ENCODE measurements at regions not wholly inside any gene's neighbourhood (a gene's known extent, or its start where the extent isn't known, plus 50 kb on each side); places are given as distances from the start of the nearest gene placed in this dataset.

GRCh38 chrY:15688531-15688930 is 1164.2 kb downstream of the NLGN4Y start:
- Histone ChIP-seq H4K91ac (ENCODE audit: low read depth, low read length) (no peak overlapping the region), H4K8ac (ENCODE audit: low read depth, low read length) (no peak overlapping the region), H2AK5ac (ENCODE audit: low read length) (no peak overlapping the region), H3K79me1 (ENCODE audit: low read length) (no peaks in the 10 kb centered on the region), H3K4me1 (ENCODE audit: control insufficient read depth in 1 of 2, insufficient read depth in 2 of 2, low read length in 2 of 2) (no peaks in the 10 kb centered on the region), H3K27me3 (ENCODE audit: insufficient read depth, low read length) (no peaks in the 10 kb centered on the region), H3K27ac (ENCODE audit: low read depth, low read length) (no peak overlapping the region), H2BK12ac (ENCODE audit: low read length) (no peak overlapping the region), H2BK120ac (ENCODE audit: insufficient read depth, low read length, poor library complexity) (no peak overlapping the region), H3K18ac (ENCODE audit: low read length) (no peak overlapping the region), H3K9ac (ENCODE audit: low read length) (no peak overlapping the region), H3K79me2 (ENCODE audit: control insufficient read depth, insufficient read depth, low read length, poor library complexity) (no peaks in the 10 kb centered on the region), H2AFZ (ENCODE audit: insufficient read depth, low read length, poor library complexity) (no peak overlapping the region), H3K4me2 (ENCODE audit: low read length) (no peak overlapping the region), H2BK5ac (ENCODE audit: low read depth, low read length, poor library complexity) (no peak overlapping the region), H3K4ac (ENCODE audit: low read depth, low read length) (no peak overlapping the region), H3K4me3 (ENCODE audit: low read depth, low read length) (no peak overlapping the region), H3K9me3 (ENCODE audit: insufficient read depth, low read depth, low read length) (no peaks in the 10 kb centered on the region), H4K12ac (ENCODE audit: low read depth, low read length) (no peak overlapping the region), H3K14ac (ENCODE audit: low read length) (no peak overlapping the region), H3K36me3 (ENCODE audit: control insufficient read depth in 1 of 2, insufficient read depth in 2 of 2, low read length in 2 of 2) (no peaks in the 10 kb centered on the region), H3K23ac (ENCODE audit: low read length) (no peak overlapping the region)
- no peak for DNase-seq
- WGBS (ENCODE audit: extremely low coverage, insufficient coverage, insufficient read length): no CpG with 5 or more reads among the region's 1 CpG

DNA sequence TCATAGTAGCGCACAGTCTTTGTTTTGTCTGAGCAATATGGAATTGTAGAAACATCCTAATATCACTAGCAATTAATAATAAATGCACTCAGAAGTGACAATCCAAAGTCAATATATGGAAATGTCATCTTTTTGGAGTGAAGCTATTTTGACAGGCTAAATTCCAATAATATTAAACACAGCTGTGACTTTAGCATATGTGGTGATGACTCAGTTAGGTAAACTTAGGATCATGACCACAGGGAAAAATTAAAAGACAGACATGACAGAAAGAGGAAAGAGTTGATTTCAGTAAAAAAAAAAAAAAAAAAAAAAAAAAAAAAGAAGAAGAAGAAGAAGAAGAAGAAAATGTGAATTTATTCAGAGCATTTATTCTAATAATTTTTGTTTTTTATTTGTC is 1165.7 kb downstream of the NLGN4Y start:
- Histone ChIP-seq H3K27me3 (ENCODE audit: insufficient read depth, low read length) (no peaks in the 10 kb centered on the region), H2AFZ (ENCODE audit: insufficient read depth, low read length, poor library complexity) (no peak overlapping the region), H3K9me3 (ENCODE audit: insufficient read depth, low read depth, low read length) (no peaks in the 10 kb centered on the region), H4K12ac (ENCODE audit: low read depth, low read length) (no peak overlapping the region), H3K27ac (ENCODE audit: low read depth, low read length) (no peak overlapping the region), H3K4ac (ENCODE audit: low read depth, low read length) (no peak overlapping the region), H3K4me2 (ENCODE audit: low read length) (no peak overlapping the region), H3K14ac (ENCODE audit: low read length) (no peak overlapping the region), H2AK5ac (ENCODE audit: low read length) (no peak overlapping the region), H3K79me2 (ENCODE audit: control insufficient read depth, insufficient read depth, low read length, poor library complexity) (no peaks in the 10 kb centered on the region), H4K91ac (ENCODE audit: low read depth, low read length) (no peak overlapping the region), H3K79me1 (ENCODE audit: low read length) (no peaks in the 10 kb centered on the region), H3K9ac (ENCODE audit: low read length) (no peak overlapping the region), H2BK5ac (ENCODE audit: low read depth, low read length, poor library complexity) (no peak overlapping the region), H4K8ac (ENCODE audit: low read depth, low read length) (no peak overlapping the region), H3K18ac (ENCODE audit: low read length) (no peak overlapping the region), H3K23ac (ENCODE audit: low read length) (no peak overlapping the region), H3K4me3 (ENCODE audit: low read depth, low read length) (no peak overlapping the region), H3K4me1 (ENCODE audit: control insufficient read depth in 1 of 2, insufficient read depth in 2 of 2, low read length in 2 of 2) (no peaks in the 10 kb centered on the region), H3K36me3 (ENCODE audit: control insufficient read depth in 1 of 2, insufficient read depth in 2 of 2, low read length in 2 of 2) (no peaks in the 10 kb centered on the region), H2BK120ac (ENCODE audit: insufficient read depth, low read length, poor library complexity) (no peak overlapping the region), H2BK12ac (ENCODE audit: low read length) (no peak overlapping the region)
- no CpG with 5 or more reads among the region's 1 CpG for WGBS (ENCODE audit: extremely low coverage, insufficient coverage, insufficient read length)
- DNase-seq: no peak

GRCh38 chrY:15702131-15702530 is 1177.8 kb downstream of the NLGN4Y start:
- Histone ChIP-seq H3K18ac (ENCODE audit: low read length) (no peak overlapping the region), H3K9me3 (ENCODE audit: insufficient read depth, low read depth, low read length) (no peaks in the 10 kb centered on the region), H2BK5ac (ENCODE audit: low read depth, low read length, poor library complexity) (no peak overlapping the region), H3K4me3 (ENCODE audit: low read depth, low read length) (no peak overlapping the region), H4K91ac (ENCODE audit: low read depth, low read length) (no peak overlapping the region), H3K14ac (ENCODE audit: low read length) (no peak overlapping the region), H4K12ac (ENCODE audit: low read depth, low read length) (no peak overlapping the region), H3K27me3 (ENCODE audit: insufficient read depth, low read length) (no peaks in the 10 kb centered on the region), H3K4ac (ENCODE audit: low read depth, low read length) (no peak overlapping the region), H2AFZ (ENCODE audit: insufficient read depth, low read length, poor library complexity) (no peak overlapping the region), H3K23ac (ENCODE audit: low read length) (no peak overlapping the region), H2BK12ac (ENCODE audit: low read length) (no peak overlapping the region), H3K27ac (ENCODE audit: low read depth, low read length) (no peak overlapping the region), H3K79me2 (ENCODE audit: control insufficient read depth, insufficient read depth, low read length, poor library complexity) (no peaks in the 10 kb centered on the region), H4K8ac (ENCODE audit: low read depth, low read length) (no peak overlapping the region), H2BK120ac (ENCODE audit: insufficient read depth, low read length, poor library complexity) (no peak overlapping the region), H3K4me1 (ENCODE audit: control insufficient read depth in 1 of 2, insufficient read depth in 2 of 2, low read length in 2 of 2) (no peaks in the 10 kb centered on the region), H2AK5ac (ENCODE audit: low read length) (no peak overlapping the region), H3K4me2 (ENCODE audit: low read length) (no peak overlapping the region), H3K79me1 (ENCODE audit: low read length) (no peaks in the 10 kb centered on the region), H3K36me3 (ENCODE audit: control insufficient read depth in 1 of 2, insufficient read depth in 2 of 2, low read length in 2 of 2) (no peaks in the 10 kb centered on the region), H3K9ac (ENCODE audit: low read length) (no peak overlapping the region)
- WGBS (ENCODE audit: extremely low coverage, insufficient coverage, insufficient read length): no CpG with 5 or more reads among the region's 1 CpG
- DNase-seq: no peak

- no peaks in the 10 kb centered on the region for H3K79me2 ChIP-seq (ENCODE audit: control insufficient read depth, insufficient read depth, low read length, poor library complexity)
- DNase-seq: no peak
- no peaks in the 10 kb centered on the region for H3K9me3 ChIP-seq (ENCODE audit: insufficient read depth, low read depth, low read length)
- no peak overlapping the region for H3K4me3 ChIP-seq (ENCODE audit: low read depth, low read length)
- no peak overlapping the region for H2BK5ac ChIP-seq (ENCODE audit: low read depth, low read length, poor library complexity)
- no peaks in the 10 kb centered on the region for H3K79me1 ChIP-seq (ENCODE audit: low read length)
- H3K4me1 ChIP-seq (ENCODE audit: control insufficient read depth in 1 of 2, insufficient read depth in 2 of 2, low read length in 2 of 2): no peaks in the 10 kb centered on the region
- H3K14ac ChIP-seq (ENCODE audit: low read length): no peak overlapping the region
- H3K9ac ChIP-seq (ENCODE audit: low read length): no peak overlapping the region
- H3K18ac ChIP-seq (ENCODE audit: low read length): no peak overlapping the region
- H2BK120ac ChIP-seq (ENCODE audit: insufficient read depth, low read length, poor library complexity): no peak overlapping the region
- no peak overlapping the region for H3K27ac ChIP-seq (ENCODE audit: low read depth, low read length)
- no peak overlapping the region for H2AK5ac ChIP-seq (ENCODE audit: low read length)
- no peak overlapping the region for H2AFZ ChIP-seq (ENCODE audit: insufficient read depth, low read length, poor library complexity)
- H3K27me3 ChIP-seq (ENCODE audit: insufficient read depth, low read length): no peaks in the 10 kb centered on the region
- H3K36me3 ChIP-seq (ENCODE audit: control insufficient read depth in 1 of 2, insufficient read depth in 2 of 2, low read length in 2 of 2): no peaks in the 10 kb centered on the region
- H4K8ac ChIP-seq (ENCODE audit: low read depth, low read length): no peak overlapping the region
- no peak overlapping the region for H3K4ac ChIP-seq (ENCODE audit: low read depth, low read length)
- no CpG with 5 or more reads among the region's 5 CpGs for WGBS (ENCODE audit: extremely low coverage, insufficient coverage, insufficient read length)
- no peak overlapping the region for H4K12ac ChIP-seq (ENCODE audit: low read depth, low read length)
- H2BK12ac ChIP-seq (ENCODE audit: low read length): no peak overlapping the region
- H3K23ac ChIP-seq (ENCODE audit: low read length): no peak overlapping the region
- H3K4me2 ChIP-seq (ENCODE audit: low read length): no peak overlapping the region
- H4K91ac ChIP-seq (ENCODE audit: low read depth, low read length): no peak overlapping the region
Observed at GRCh38 chrY:15704906-15705305, 1180.6 kb downstream of the NLGN4Y start.

All from trophoblast cell (in vitro differentiated cells and primary cell).